ENCODE measurements at regions not wholly inside any gene's neighbourhood (a gene's known extent, or its start where the extent isn't known, plus 50 kb on each side); places are given as distances from the start of the nearest gene placed in this dataset.

- H3K4me1 ChIP-seq (ENCODE audit: control insufficient read depth in 1 of 2, insufficient read depth in 2 of 2, low read length in 2 of 2) = no peaks in the 10 kb centered on the region
- intact Hi-C loops (cut with micrococcal nuclease) = no loop called here
- no peaks in the 10 kb centered on the region for H3K36me3 Mint-ChIP-seq
Measured at GRCh38 chr2:154549869-154550268, 148.6 kb upstream of the KCNJ3 start.

GRCh38 chr2:154551649-154552048, 146.8 kb upstream of the KCNJ3 start:
- no peaks in the 10 kb centered on the region for H3K36me3 Mint-ChIP-seq
- DNase-seq = no peak
- Histone ChIP-seq H3K4me2 (replicated peaks; ENCODE audit: extremely low read depth, low read length, poor library complexity, severe bottlenecking) (no peak overlapping the region), H3K4me1 (ENCODE audit: control insufficient read depth in 1 of 2, insufficient read depth in 2 of 2, low read length in 2 of 2) (no peaks in the 10 kb centered on the region), H3K27ac (ENCODE audit: low read depth in 1 of 2, low read length in 2 of 2) (no peak overlapping the region), H3K36me3 (replicated peaks in 1 of 2; ENCODE audit: control insufficient read depth in 1 of 2, insufficient read depth in 2 of 2, low read length in 2 of 2) (no peaks in the 10 kb centered on the region), H2AFZ (ENCODE audit: insufficient read depth, low read depth, low read length, poor library complexity, severe bottlenecking) (no peak overlapping the region), H3K79me2 (ENCODE audit: insufficient read depth, low read length) (no peaks in the 10 kb centered on the region), H3K27me3 (ENCODE audit: control insufficient read depth in 2 of 2, insufficient read depth in 2 of 2, low read length in 2 of 2) (no peaks in the 10 kb centered on the region), H3K9me3 (replicated peaks in 1 of 2; ENCODE audit: control insufficient read depth in 1 of 2, insufficient read depth in 1 of 2, low read length in 2 of 2) (peaks cover 3 to 5% of the 10 kb centered on the region in 2 donors), H3K9ac (ENCODE audit: insufficient read depth, low read length, poor library complexity, severe bottlenecking) (no peak overlapping the region), H3K4me3 (replicated peaks in 1 of 3; ENCODE audit: low read depth in 2 of 3, low read length in 3 of 3) (no peak overlapping the region), H4K20me1 (ENCODE audit: insufficient read depth, low read length) (no peaks in the 10 kb centered on the region)
- peaks cover 0 to under 1% (median 0%) of the 10 kb centered on the region in 3 donors for H3K27me3 Mint-ChIP-seq (ENCODE audit: low read depth in 3 of 3)
- no peak for TF ChIP-seq CTCF (IDR thresholded peaks at IDR 0.05)
- H3K9me3 Mint-ChIP-seq = peaks cover under 1 to 17% (median 6%) of the 10 kb centered on the region in 7 donors
- no peaks in the 10 kb centered on the region for H3K4me1 Mint-ChIP-seq
- no peak overlapping the region for H3K27ac Mint-ChIP-seq
- H3K4me3 Mint-ChIP-seq = no peak overlapping the region
- intact Hi-C loops (cut with micrococcal nuclease) = no loop called here

More at GRCh38 chr2:154549869-154550268, 148.6 kb upstream of the KCNJ3 start:
- Mint-ChIP-seq H3K9me3 (peaks cover 4 to 21% (median 12%) of the 10 kb centered on the region in 7 donors), H3K4me3 (no peak overlapping the region), H3K27me3 (ENCODE audit: low read depth in 3 of 3) (peaks cover 0 to 1% (median 0%) of the 10 kb centered on the region in 3 donors), H3K4me1 (no peaks in the 10 kb centered on the region), H3K27ac (no peak overlapping the region)
- Histone ChIP-seq H3K4me3 (replicated peaks in 1 of 3; ENCODE audit: low read depth in 2 of 3, low read length in 3 of 3) (no peak overlapping the region), H4K20me1 (ENCODE audit: insufficient read depth, low read length) (no peaks in the 10 kb centered on the region), H2AFZ (ENCODE audit: insufficient read depth, low read depth, low read length, poor library complexity, severe bottlenecking) (no peak overlapping the region), H3K4me2 (replicated peaks; ENCODE audit: extremely low read depth, low read length, poor library complexity, severe bottlenecking) (no peak overlapping the region), H3K27ac (ENCODE audit: low read depth in 1 of 2, low read length in 2 of 2) (no peak overlapping the region), H3K79me2 (ENCODE audit: insufficient read depth, low read length) (no peaks in the 10 kb centered on the region), H3K9ac (ENCODE audit: insufficient read depth, low read length, poor library complexity, severe bottlenecking) (no peak overlapping the region), H3K36me3 (replicated peaks in 1 of 2; ENCODE audit: control insufficient read depth in 1 of 2, insufficient read depth in 2 of 2, low read length in 2 of 2) (no peaks in the 10 kb centered on the region), H3K9me3 (replicated peaks in 1 of 2; ENCODE audit: control insufficient read depth in 1 of 2, insufficient read depth in 1 of 2, low read length in 2 of 2) (peaks cover 9 to 13% of the 10 kb centered on the region in 2 donors), H3K27me3 (ENCODE audit: control insufficient read depth in 2 of 2, insufficient read depth in 2 of 2, low read length in 2 of 2) (no peaks in the 10 kb centered on the region)
- TF ChIP-seq CTCF (IDR thresholded peaks at IDR 0.05) = no peak
- no peak for DNase-seq
